Fibroblast of lung (primary cell): ENCODE measurements at regions not wholly inside any gene's neighbourhood (a gene's known extent, or its start where the extent isn't known, plus 50 kb on each side); places are given as distances from the start of the nearest gene placed in this dataset.

Experiments used
- DNase-seq, 2 donors: peaks; one replicate each; pipeline versions ENCODE4 v3.0.0 to v3.0.0-alpha.2; 2010; ENCODE audit warnings: low read depth in 2 of 2
- H2AFZ ChIP-seq: 2 replicates; pipeline ENCODE4 v1.5.1; 2012; ENCODE audit warnings: low read length, control low read depth, inconsistent platforms
- H3K27ac ChIP-seq: 2 replicates; pipeline ENCODE4 v1.5.1; 2011; ENCODE audit warnings: low read length, control low read depth; ENCODE audit not compliant: insufficient read depth
- H3K27me3 ChIP-seq: 2 replicates; pipeline ENCODE4 v1.5.1; 2011; ENCODE audit warnings: mild to moderate bottlenecking, low read length; ENCODE audit not compliant: control insufficient read depth, insufficient read depth
- H3K36me3 ChIP-seq: 2 replicates; pipeline ENCODE4 v1.5.1; 2011; ENCODE audit warnings: low read length; ENCODE audit not compliant: control insufficient read depth, insufficient read depth
- H3K4me1 ChIP-seq: 2 replicates; pipeline ENCODE4 v1.5.1; 2011; ENCODE audit warnings: low read length; ENCODE audit not compliant: control insufficient read depth, insufficient read depth; ENCODE audit errors: extremely low read depth
- H3K4me2 ChIP-seq: 2 replicates; pipeline ENCODE4 v1.5.1; 2011; ENCODE audit warnings: low read length, control low read depth; ENCODE audit not compliant: insufficient read depth; ENCODE audit errors: extremely low read depth
- H3K4me3 ChIP-seq, 4 experiments: fragments of 200-600 bp in 1 of 4; sonication (generic) in 1 of 4; replicated peaks in 1 of 4; 2 replicates each; pipeline ENCODE4 v1.5.1; 2011 to 2016; ENCODE audit warnings: low read length in 4 of 4, low read depth in 3 of 4, mild to moderate bottlenecking in 3 of 4, control low read depth in 2 of 4, inconsistent platforms in 1 of 4, mixed read lengths in 1 of 4; ENCODE audit not compliant: insufficient read depth in 1 of 4; ENCODE audit errors: control extremely low read depth in 1 of 4
- H3K79me2 ChIP-seq: 2 replicates; pipeline ENCODE4 v1.5.1; 2012; ENCODE audit warnings: mild to moderate bottlenecking, low read length, inconsistent platforms; ENCODE audit not compliant: control insufficient read depth, insufficient read depth
- H3K9ac ChIP-seq: 2 replicates; pipeline ENCODE4 v1.5.1; 2011; ENCODE audit warnings: mild to moderate bottlenecking, low read length, control low read depth; ENCODE audit not compliant: insufficient read depth
- H3K9me3 ChIP-seq: 2 replicates; pipeline ENCODE4 v1.5.1; 2012; ENCODE audit warnings: low read depth, low read length; ENCODE audit not compliant: control insufficient read depth, insufficient read depth
- H4K20me1 ChIP-seq: 2 replicates; pipeline ENCODE4 v1.5.1; 2011; ENCODE audit warnings: low read length; ENCODE audit not compliant: control insufficient read depth, insufficient read depth; ENCODE audit errors: extremely low read depth
- EZH2 ChIP-seq: IDR thresholded peaks from 2 replicates; pipeline ENCODE4 v1.5.1; 2012; ENCODE audit warnings: low read length, control low read depth, mild to moderate bottlenecking; ENCODE audit errors: missing control alignments
- TF ChIP-seq, protein P1 (sequence below), 2 donors: IDR thresholded peaks in 1 of 2; conservative IDR thresholded peaks in 1 of 2; 1 replicate in 1 of 2; 2 replicates in 1 of 2; pipeline ENCODE4 v1.5.1; 2011 to 2012; ENCODE audit warnings: low read length in 2 of 2, control low read depth in 1 of 2, inconsistent platforms in 1 of 2, low read depth in 1 of 2, mild to moderate bottlenecking in 1 of 2

DNA sequence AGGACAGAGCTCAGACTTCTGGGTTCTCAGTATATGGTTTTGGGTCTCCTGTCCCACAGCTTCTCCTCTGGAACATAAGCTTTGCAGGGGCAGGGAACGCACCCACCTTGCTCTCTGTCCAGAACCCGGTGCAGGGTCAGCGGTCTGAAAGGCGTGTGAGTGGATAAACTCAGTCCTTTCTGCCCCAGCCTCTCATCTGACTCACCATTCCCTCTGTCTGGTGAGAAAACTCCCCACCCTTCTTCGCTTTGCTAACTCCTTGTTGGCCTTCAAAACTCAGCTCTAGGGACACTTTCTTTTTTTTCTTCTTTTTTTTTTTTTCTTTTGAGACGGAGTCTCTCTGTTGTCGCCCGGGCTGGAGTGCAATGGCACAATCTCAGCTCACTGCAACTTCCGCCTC lies 68.9 kb upstream of the NUP50 start:
- H4K20me1 ChIP-seq = no peaks in the 10 kb centered on the region
- no peaks in the 10 kb centered on the region for H3K9me3 ChIP-seq
- H3K27ac ChIP-seq = no peak overlapping the region
- TF ChIP-seq EZH2 = no peak
- TF ChIP-seq, protein P1, sequence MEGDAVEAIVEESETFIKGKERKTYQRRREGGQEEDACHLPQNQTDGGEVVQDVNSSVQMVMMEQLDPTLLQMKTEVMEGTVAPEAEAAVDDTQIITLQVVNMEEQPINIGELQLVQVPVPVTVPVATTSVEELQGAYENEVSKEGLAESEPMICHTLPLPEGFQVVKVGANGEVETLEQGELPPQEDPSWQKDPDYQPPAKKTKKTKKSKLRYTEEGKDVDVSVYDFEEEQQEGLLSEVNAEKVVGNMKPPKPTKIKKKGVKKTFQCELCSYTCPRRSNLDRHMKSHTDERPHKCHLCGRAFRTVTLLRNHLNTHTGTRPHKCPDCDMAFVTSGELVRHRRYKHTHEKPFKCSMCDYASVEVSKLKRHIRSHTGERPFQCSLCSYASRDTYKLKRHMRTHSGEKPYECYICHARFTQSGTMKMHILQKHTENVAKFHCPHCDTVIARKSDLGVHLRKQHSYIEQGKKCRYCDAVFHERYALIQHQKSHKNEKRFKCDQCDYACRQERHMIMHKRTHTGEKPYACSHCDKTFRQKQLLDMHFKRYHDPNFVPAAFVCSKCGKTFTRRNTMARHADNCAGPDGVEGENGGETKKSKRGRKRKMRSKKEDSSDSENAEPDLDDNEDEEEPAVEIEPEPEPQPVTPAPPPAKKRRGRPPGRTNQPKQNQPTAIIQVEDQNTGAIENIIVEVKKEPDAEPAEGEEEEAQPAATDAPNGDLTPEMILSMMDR (conservative IDR thresholded peaks at IDR 0.05 in 1 of 2, IDR thresholded peaks at IDR 0.05 in 1 of 2; ENCODE audit: low read depth in 1 of 2, low read length in 2 of 2) = no peak
- no peak overlapping the region for H3K4me3 ChIP-seq
- H3K9ac ChIP-seq = no peak overlapping the region
- H3K36me3 ChIP-seq = no peaks in the 10 kb centered on the region
- H3K4me1 ChIP-seq = no peaks in the 10 kb centered on the region
- no peak overlapping the region for H2AFZ ChIP-seq
- no peak overlapping the region for H3K4me2 ChIP-seq
- peaks cover 11% of the 10 kb centered on the region for H3K27me3 ChIP-seq
- DNase-seq = peak in 1 of 2 donors; percentile 25
- H3K79me2 ChIP-seq = no peaks in the 10 kb centered on the region

DNA sequence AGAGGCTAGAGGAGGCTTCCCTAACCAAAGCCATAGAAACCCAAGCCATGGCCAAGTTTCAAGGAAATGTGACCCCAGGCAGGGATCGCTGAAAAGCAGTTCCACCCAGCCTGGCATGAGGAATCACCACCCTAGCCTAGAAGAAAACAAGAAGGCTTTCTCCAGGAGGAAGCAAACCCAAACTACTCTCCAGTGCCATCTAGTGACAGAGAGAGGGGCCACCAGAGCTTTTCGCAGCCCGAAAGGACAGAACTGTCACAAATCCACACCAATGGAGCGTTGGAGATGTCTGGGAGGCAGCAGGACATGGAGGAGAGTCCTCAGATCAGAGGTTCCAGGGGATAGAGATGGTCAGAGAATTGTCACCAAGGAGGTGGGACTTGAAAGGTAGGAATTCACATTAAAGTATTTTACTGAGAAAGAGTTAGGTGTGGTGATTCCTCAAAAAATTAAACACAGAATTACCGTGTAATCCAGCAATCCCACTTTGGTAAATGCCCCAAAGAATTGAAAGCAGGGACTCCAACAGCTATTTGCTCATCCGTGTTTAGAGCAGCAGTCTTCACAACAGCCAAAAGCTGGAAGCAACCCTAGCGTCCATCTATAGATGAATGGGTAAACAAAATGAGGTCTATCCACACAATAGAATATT lies 67.3 kb upstream of the NUP50 start:
- Histone ChIP-seq H3K9me3 (no peaks in the 10 kb centered on the region), H3K4me1 (no peaks in the 10 kb centered on the region), H4K20me1 (no peaks in the 10 kb centered on the region), H3K36me3 (no peaks in the 10 kb centered on the region), H3K27me3 (peaks cover 15% of the 10 kb centered on the region), H2AFZ (no peak overlapping the region), H3K9ac (no peak overlapping the region), H3K27ac (no peak overlapping the region), H3K4me3 (no peak overlapping the region), H3K4me2 (no peak overlapping the region), H3K79me2 (no peaks in the 10 kb centered on the region)
- DNase-seq = peak; percentile 31 to 61
- TF ChIP-seq, protein P1 (conservative IDR thresholded peaks at IDR 0.05 in 1 of 2, IDR thresholded peaks at IDR 0.05 in 1 of 2; ENCODE audit: low read depth in 1 of 2, low read length in 2 of 2) = peak; percentile 95 to 98
- TF ChIP-seq EZH2 = peak; percentile 55

GRCh38 chr22:45097061-45097460 lies 66.7 kb upstream of the NUP50 start:
- Histone ChIP-seq H3K79me2 (no peaks in the 10 kb centered on the region), H3K36me3 (no peaks in the 10 kb centered on the region), H3K4me2 (no peak overlapping the region), H3K27me3 (peaks cover 17% of the 10 kb centered on the region), H3K9ac (no peak overlapping the region), H3K4me1 (no peaks in the 10 kb centered on the region), H3K9me3 (no peaks in the 10 kb centered on the region), H4K20me1 (no peaks in the 10 kb centered on the region), H3K27ac (no peak overlapping the region), H3K4me3 (no peak overlapping the region), H2AFZ (no peak overlapping the region)
- DNase-seq = no peak
- TF ChIP-seq, protein P1 (conservative IDR thresholded peaks at IDR 0.05 in 1 of 2, IDR thresholded peaks at IDR 0.05 in 1 of 2; ENCODE audit: low read depth in 1 of 2, low read length in 2 of 2) = no peak
- TF ChIP-seq EZH2 = no peak
